ENCODE measurements at regions not wholly inside any gene's neighbourhood (a gene's known extent, or its start where the extent isn't known, plus 50 kb on each side); places are given as distances from the start of the nearest gene placed in this dataset.

- DNase-seq (ENCODE audit: extremely low spot score), result no peak
- POLR2A ChIA-PET, result no interaction called here
- no peak for TF ChIP-seq CTCF (IDR thresholded peaks at IDR 0.05; ENCODE audit: control extremely low read depth, extremely low read depth, low read depth, missing control alignments)
- CTCF ChIA-PET, result no interaction called here
These were observed 1112.8 kb downstream of the TUSC7 start for GRCh38 chr3:117822416-117822815.

- CTCF ChIA-PET, result interaction anchor here (1.0 kb wide), 1 partner anchor 10 kb away, joined by 3 read pairs; no protein-coding TSS in a partner anchor
- TF ChIP-seq CTCF (IDR thresholded peaks at IDR 0.05; ENCODE audit: control extremely low read depth, extremely low read depth, low read depth, missing control alignments), result no peak
- no peak for DNase-seq (ENCODE audit: extremely low spot score)
- POLR2A ChIA-PET, result no interaction called here
These were observed 1126.7 kb downstream of the TUSC7 start for GRCh38 chr3:117836296-117836695.

- DNase-seq (ENCODE audit: extremely low spot score), result no peak
- ChIA-PET POLR2A (no interaction called here), CTCF (no interaction called here)
- TF ChIP-seq CTCF (IDR thresholded peaks at IDR 0.05; ENCODE audit: control extremely low read depth, extremely low read depth, low read depth, missing control alignments), result no peak
These were observed 1127.8 kb downstream of the TUSC7 start for GRCh38 chr3:117837391-117837790.

- CTCF ChIA-PET, result no interaction called here
- DNase-seq (ENCODE audit: extremely low spot score), result no peak
- TF ChIP-seq CTCF (IDR thresholded peaks at IDR 0.05; ENCODE audit: control extremely low read depth, extremely low read depth, low read depth, missing control alignments), result no peak
- POLR2A ChIA-PET, result no interaction called here
These were observed 1132.5 kb downstream of the TUSC7 start for GRCh38 chr3:117842086-117842485.

- no peak for TF ChIP-seq CTCF (IDR thresholded peaks at IDR 0.05; ENCODE audit: control extremely low read depth, extremely low read depth, low read depth, missing control alignments)
- ChIA-PET POLR2A (no interaction called here), CTCF (interaction anchor here (1.6 kb wide), 1 partner anchor 12 kb away, joined by 5 read pairs; no protein-coding TSS in a partner anchor)
- DNase-seq (ENCODE audit: extremely low spot score), result no peak
These were observed 1133.8 kb downstream of the TUSC7 start for GRCh38 chr3:117843356-117843755.

- DNase-seq (ENCODE audit: extremely low spot score), result no peak
- POLR2A ChIA-PET, result no interaction called here
- CTCF ChIA-PET, result interaction anchor here (0.8 to 0.9 kb wide), 2 partner anchors 15 to 27 kb away, joined by 3 read pairs; no protein-coding TSS in a partner anchor
- TF ChIP-seq CTCF (IDR thresholded peaks at IDR 0.05; ENCODE audit: control extremely low read depth, extremely low read depth, low read depth, missing control alignments), result no peak
These were observed 1135.1 kb downstream of the TUSC7 start for GRCh38 chr3:117844676-117845075.

GRCh38 chr3:117846238-117846637 lies 1136.7 kb downstream of the TUSC7 start:
- CTCF ChIA-PET, result interaction anchor here (1.2 to 1.6 kb wide), 2 partner anchors 11 to 21 kb away, joined by 3 to 4 read pairs; no protein-coding TSS in a partner anchor
- POLR2A ChIA-PET, result interaction anchor here (0.7 kb wide), 1 partner anchor 17 kb away, joined by 4 read pairs; no protein-coding TSS in a partner anchor
- DNase-seq (ENCODE audit: extremely low spot score), result no peak
- no peak for TF ChIP-seq CTCF (IDR thresholded peaks at IDR 0.05; ENCODE audit: control extremely low read depth, extremely low read depth, low read depth, missing control alignments)
